Kidney capillary endothelial cell (primary cell): ENCODE measurements at regions not wholly inside any gene's neighbourhood (a gene's known extent, or its start where the extent isn't known, plus 50 kb on each side); places are given as distances from the start of the nearest gene placed in this dataset.
"Not testable (repeated sequence)": the region's sequence is repeated elsewhere in the genome, so short reads cannot be mapped to it uniquely, and the experiment has no call there.

Experiments used
- DNase-seq: peaks from one replicate; pipeline ENCODE4 v3.0.0-alpha.2; 2018; ENCODE audit warnings: low spot score

DNA sequence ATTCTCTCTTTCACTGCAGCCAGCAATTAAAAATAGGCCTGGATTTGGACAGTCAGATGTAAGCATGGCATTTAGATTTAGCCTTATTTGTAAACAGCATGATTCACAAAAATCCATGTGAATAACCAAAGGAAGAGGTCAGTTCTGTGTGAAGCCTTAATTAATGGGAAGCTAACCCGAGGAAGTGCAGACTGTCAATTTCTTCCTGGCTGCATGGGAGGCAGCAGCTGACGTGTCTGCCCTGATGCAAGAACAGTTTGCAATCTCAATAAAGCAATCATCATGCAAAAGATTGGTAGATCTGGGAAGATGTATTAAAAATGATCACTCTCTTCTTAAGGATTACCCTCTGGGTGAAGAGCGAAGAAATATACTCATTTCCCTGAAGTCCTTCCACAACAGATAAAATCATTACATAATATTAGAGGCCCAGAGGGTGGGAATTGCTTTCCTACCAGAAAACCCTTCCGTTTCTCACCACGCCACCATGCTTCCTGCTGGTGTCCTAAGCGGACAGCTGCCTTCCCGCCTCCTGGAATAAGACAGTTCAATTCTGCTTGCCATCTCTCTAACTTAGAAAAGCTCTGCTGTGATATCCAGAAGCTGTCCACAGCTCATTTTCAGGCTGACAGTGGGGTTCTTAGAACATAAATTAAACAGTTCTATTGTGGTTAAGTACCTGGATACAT lies 526.7 kb upstream of the NRP1 start:
- DNase-seq: no peak

- DNase-seq: no peak
These were observed 526.1 kb upstream of the NRP1 start for GRCh38 chr10:33860552-33860951.

- no peak for DNase-seq
These were observed 525.0 kb upstream of the NRP1 start for GRCh38 chr10:33859319-33860022.

DNA sequence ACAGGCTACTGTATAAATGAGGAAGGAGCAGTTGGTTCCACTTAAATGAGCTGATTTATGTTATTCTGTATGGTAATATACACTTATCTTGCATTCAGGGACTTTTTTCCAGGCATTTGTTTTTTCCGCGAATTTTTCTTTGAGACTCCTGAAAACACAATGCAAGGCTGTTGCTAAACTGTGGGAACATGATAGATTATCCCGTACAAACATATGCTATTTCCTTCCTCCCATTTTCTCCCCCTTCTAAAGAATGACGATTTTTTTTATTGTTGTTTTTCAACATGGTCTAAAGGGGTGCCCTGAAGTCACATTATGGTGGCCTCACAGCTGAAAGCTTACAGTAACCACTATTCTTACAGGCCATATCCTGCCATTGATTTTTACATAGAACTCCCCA lies 523.9 kb upstream of the NRP1 start:
- no peak for DNase-seq

- DNase-seq: not testable (repeated sequence)
These were observed 518.8 kb upstream of the NRP1 start for GRCh38 chr10:33853221-33853620.

DNA sequence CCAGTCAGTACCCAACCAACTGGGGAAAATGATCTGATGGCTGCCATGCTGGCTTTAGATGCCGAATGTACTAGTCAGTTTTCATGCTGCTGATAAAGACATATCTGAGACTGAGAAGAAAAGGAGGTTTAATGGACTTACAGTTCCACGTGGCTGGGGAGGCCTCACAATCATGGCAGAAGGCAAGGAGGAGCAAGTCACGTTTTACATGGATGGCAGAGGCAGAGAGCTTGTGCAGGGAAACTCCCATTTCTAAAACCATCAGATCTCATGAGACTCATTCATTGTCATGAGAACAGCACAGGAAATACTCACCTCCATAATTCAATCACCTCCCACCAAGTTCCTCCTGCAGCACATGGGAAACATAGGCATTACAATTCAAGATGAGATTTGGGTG lies 508.9 kb upstream of the NRP1 start:
- DNase-seq: no peak

DNA sequence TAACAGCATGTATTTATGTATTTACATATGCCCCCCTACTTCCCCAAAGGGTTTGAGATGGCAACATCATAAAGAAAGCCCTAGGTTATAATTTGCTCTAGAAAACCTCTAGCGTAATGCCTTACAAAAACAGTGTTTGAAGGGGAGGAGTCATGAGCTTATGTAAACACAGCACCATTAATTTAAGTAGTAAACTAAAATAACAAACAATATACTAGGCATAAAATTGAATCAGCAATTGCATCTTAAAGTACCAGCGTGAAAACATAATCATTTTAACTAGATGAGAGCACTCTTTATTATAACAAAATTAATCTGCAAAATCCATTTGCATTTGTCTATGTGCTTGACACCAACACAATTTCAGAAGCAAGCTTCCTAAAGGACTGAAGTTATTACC lies 507.2 kb upstream of the NRP1 start:
- DNase-seq: no peak

- DNase-seq: no peak
These were observed 504.3 kb upstream of the NRP1 start for GRCh38 chr10:33838731-33839130.

DNA sequence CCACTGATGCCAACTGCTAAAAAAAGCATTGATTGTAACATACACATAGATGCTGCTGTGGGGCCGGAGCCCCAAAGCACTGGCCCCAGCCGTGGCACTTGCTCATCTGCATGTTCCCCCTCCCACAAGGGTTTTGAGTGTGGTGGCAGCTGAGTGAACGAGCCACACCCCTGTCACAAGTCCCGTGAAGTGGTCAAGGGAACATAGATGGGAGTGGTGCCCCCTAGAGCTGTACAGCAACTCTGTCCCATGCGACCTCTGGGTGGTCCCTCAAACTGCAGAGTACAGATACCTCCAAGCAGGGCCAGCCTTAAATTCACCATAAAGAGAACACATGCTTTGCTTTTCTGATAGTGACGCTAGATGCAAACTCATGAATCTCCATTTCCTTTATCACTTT lies 503.3 kb upstream of the NRP1 start:
- no peak for DNase-seq

- no peak for DNase-seq
These were observed 501.1 kb upstream of the NRP1 start for GRCh38 chr10:33835556-33835955.

- DNase-seq: no peak
These were observed 499.1 kb upstream of the NRP1 start for GRCh38 chr10:33833566-33833965.

DNA sequence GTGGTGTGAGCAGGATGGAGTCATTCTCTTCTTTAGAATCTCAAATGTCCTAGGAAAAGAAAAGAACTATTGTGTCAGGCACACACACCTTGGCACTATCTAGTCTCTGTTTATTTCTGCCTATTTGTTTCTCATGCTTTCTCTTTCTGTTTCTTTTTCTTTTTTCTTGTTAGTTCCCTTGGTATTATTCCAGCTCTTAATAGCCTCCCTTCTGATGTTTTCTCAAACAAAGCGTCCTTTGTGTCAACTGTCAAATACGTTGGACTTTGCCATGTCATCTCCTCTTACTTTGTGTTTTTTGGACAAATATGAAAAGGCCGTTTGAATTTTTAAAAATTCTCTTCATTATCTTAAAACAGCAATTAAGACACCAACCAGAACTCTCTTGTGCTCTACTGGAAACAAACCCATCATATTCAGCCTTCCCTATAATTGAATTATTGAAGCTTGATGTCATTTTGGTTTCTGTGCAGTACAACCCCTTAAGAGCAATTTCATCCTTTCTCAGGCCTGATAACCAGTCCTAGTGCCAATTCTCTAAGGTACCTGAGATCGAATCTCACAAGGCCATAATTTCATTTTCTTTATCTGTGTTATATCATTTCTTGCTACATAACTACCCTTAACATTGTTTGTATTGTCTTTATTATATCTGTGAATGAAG lies 497.8 kb upstream of the NRP1 start:
- DNase-seq: no peak

GRCh38 chr10:33831591-33831990 lies 497.1 kb upstream of the NRP1 start:
- no peak for DNase-seq

GRCh38 chr10:33829899-33830298 lies 495.4 kb upstream of the NRP1 start:
- DNase-seq: not testable (repeated sequence)

DNA sequence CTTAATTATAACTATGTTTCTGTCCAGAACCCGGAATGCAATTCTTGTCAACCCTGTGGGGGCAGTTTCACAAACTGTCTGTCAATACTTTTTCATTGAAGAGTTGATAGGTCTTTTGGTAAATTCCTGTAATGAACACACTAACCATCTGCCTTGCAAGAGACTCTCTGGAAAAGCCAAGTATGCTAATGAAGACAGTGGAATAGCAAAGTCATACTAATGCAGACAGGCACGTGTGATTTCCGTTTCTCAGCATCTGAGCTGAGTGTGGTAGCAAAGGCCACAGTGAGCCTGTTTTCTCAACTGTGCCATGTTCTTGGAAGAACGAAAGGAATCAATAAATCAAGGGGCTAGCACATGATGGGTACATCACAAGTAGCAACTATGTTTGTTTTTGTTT lies 494.1 kb upstream of the NRP1 start:
- DNase-seq: no peak

DNA sequence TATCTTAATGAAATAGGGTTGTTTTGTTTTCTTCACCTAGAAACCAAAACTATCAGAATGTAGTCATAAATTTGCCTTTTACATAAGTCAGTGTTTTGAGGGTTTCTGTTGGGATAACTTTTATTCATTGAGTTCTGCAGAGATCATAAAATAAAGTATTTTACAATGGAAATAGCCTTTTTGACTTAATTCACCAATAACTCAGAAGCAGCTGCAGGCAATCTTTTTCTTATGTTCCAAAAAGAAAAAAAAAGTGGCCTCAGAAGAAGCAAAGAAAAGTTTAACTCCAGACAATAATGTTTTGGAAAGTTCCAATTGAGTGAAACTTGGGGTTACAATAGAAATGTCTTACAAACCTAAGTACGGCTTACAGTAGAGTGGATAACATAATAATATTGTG lies 491.7 kb upstream of the NRP1 start:
- DNase-seq: no peak

DNA sequence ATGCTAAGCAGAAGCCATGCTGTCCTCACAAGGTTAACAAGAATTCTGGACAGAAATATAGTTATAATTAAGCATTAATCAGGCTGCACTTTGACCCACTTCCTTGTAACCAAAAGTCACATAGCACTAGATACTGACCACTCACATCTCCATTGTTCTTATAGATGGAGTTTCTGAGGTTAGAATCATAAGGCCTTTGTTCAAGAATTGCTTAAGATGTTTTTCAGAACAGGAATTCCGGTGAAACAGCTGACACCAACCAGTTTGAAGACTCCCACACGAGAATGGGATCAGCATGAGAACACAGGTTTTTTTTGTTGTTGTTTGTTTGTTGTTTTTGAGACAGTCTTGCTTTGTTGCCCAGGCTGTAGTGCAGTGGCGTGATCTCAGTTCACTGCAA lies 488.3 kb upstream of the NRP1 start:
- no peak for DNase-seq

- no peak for DNase-seq
These were observed 486.1 kb upstream of the NRP1 start for GRCh38 chr10:33820531-33820930.

- DNase-seq: no peak
These were observed 484.7 kb upstream of the NRP1 start for GRCh38 chr10:33819206-33819605.

GRCh38 chr10:33818343-33818742 lies 483.9 kb upstream of the NRP1 start:
- no peak for DNase-seq

GRCh38 chr10:33817605-33818004 lies 483.1 kb upstream of the NRP1 start:
- DNase-seq: no peak

GRCh38 chr10:33815776-33816175 lies 481.3 kb upstream of the NRP1 start:
- no peak for DNase-seq

- DNase-seq: no peak
These were observed 479.4 kb upstream of the NRP1 start for GRCh38 chr10:33813871-33814270.
